ENCODE measurements at regions not wholly inside any gene's neighbourhood (a gene's known extent, or its start where the extent isn't known, plus 50 kb on each side); places are given as distances from the start of the nearest gene placed in this dataset.

GRCh38 chr17:79669861-79670260 lies 59.0 kb upstream of the RBFOX3 start:
- intact Hi-C loops (cut with DNase I, micrococcal nuclease), result no loop called here
- Histone ChIP-seq H3K36me3 (ENCODE audit: insufficient read depth, low read length) (no peaks in the 10 kb centered on the region), H3K4me3 (ENCODE audit: low read length) (no peak overlapping the region), H3K27me3 (ENCODE audit: control insufficient read depth in 1 of 2, insufficient read depth in 2 of 2, low read length in 2 of 2) (peaks cover 30 to 42% of the 10 kb centered on the region in 2 experiments), H3K9me3 (ENCODE audit: control insufficient read depth in 1 of 2, insufficient read depth in 1 of 2, low read length in 2 of 2) (peaks cover 14 to 50% of the 10 kb centered on the region in 2 experiments), H3K27ac (ENCODE audit: low read depth in 1 of 2, low read length in 2 of 2) (no peak overlapping the region), H3K4me1 (ENCODE audit: insufficient read depth, low read length) (no peaks in the 10 kb centered on the region)
- ChIA-PET POLR2A (no interaction called here), CTCF (no interaction called here)
- H3K9me3 Mint-ChIP-seq, result peaks cover 5% of the 10 kb centered on the region
- H3K36me3 Mint-ChIP-seq (ENCODE audit: low read depth), result no peaks in the 10 kb centered on the region
- H3K27ac Mint-ChIP-seq, result no peak overlapping the region
- peaks cover 69% of the 10 kb centered on the region for H3K27me3 Mint-ChIP-seq
- H3K4me1 Mint-ChIP-seq (ENCODE audit: low read depth), result no peaks in the 10 kb centered on the region
- ATAC-seq (ENCODE audit: poor library complexity) (no peak), DNase-seq (no peak)
- no peak overlapping the region for H3K4me3 Mint-ChIP-seq
- TF ChIP-seq, protein P1, sequence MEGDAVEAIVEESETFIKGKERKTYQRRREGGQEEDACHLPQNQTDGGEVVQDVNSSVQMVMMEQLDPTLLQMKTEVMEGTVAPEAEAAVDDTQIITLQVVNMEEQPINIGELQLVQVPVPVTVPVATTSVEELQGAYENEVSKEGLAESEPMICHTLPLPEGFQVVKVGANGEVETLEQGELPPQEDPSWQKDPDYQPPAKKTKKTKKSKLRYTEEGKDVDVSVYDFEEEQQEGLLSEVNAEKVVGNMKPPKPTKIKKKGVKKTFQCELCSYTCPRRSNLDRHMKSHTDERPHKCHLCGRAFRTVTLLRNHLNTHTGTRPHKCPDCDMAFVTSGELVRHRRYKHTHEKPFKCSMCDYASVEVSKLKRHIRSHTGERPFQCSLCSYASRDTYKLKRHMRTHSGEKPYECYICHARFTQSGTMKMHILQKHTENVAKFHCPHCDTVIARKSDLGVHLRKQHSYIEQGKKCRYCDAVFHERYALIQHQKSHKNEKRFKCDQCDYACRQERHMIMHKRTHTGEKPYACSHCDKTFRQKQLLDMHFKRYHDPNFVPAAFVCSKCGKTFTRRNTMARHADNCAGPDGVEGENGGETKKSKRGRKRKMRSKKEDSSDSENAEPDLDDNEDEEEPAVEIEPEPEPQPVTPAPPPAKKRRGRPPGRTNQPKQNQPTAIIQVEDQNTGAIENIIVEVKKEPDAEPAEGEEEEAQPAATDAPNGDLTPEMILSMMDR (IDR thresholded peaks at IDR 0.05), result no peak

DNA sequence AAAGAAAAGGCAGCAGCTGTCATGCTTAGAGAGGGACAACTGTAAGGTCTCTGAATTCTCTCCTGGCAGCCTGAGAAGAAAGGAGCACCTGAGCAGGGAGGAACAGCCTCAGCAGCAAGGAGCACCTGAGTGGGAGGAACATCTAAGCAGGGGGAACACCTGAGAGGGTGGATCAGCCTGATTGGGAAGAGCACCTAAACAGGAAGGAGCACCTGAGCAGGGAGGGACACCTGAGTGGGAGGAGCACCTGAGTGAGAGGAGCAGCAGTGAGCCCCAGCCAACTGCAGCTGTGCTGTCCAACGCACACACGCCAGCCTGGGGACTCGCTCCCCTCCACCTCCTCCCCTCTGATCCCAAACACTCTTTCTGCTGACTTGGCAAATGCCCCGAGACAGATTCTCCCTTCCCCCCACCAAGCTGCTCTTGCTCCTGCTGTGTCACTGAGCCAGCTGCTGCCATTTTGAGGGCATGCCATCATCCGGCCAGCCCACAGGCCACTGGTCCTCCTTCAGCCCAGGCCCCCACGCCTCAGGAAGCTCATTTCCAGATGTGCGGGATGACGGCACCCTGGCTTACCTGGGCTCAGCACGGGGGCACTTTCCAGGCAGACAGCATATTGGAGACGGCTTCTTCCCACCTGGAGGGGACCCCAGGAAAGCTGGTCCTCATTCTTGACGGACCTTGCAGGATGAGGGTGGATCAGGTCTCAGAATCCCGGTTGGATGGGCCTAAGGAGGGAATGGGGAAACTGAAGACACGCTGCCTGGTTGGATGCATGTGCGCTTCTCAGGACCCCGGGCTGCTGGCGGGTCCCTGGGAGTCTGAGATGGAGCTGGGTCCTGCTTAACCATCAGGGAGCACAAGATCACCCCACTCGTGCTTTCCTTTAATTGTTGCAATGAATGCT lies 57.7 kb upstream of the RBFOX3 start:
- TF ChIP-seq, protein P1 (IDR thresholded peaks at IDR 0.05), result no peak
- intact Hi-C loops (cut with DNase I, micrococcal nuclease), result no loop called here
- ChIA-PET CTCF (no interaction called here), POLR2A (no interaction called here)
- DNase-seq, result no peak
- H3K36me3 Mint-ChIP-seq (ENCODE audit: low read depth), result no peaks in the 10 kb centered on the region
- no peak overlapping the region for H3K4me3 ChIP-seq (ENCODE audit: low read length)
- peaks cover 74% of the 10 kb centered on the region for H3K27me3 Mint-ChIP-seq
- H3K4me3 Mint-ChIP-seq, result no peak overlapping the region
- ATAC-seq (ENCODE audit: poor library complexity), result no peak
- H3K27ac ChIP-seq (ENCODE audit: low read depth in 1 of 2, low read length in 2 of 2), result no peak overlapping the region
- peaks cover 25 to 40% of the 10 kb centered on the region in 2 experiments for H3K27me3 ChIP-seq (ENCODE audit: control insufficient read depth in 1 of 2, insufficient read depth in 2 of 2, low read length in 2 of 2)
- H3K4me1 ChIP-seq (ENCODE audit: insufficient read depth, low read length), result no peaks in the 10 kb centered on the region
- H3K4me1 Mint-ChIP-seq (ENCODE audit: low read depth), result no peaks in the 10 kb centered on the region
- H3K9me3 ChIP-seq (ENCODE audit: control insufficient read depth in 1 of 2, insufficient read depth in 1 of 2, low read length in 2 of 2), result peaks cover 6 to 39% of the 10 kb centered on the region in 2 experiments
- no peaks in the 10 kb centered on the region for H3K36me3 ChIP-seq (ENCODE audit: insufficient read depth, low read length)
- H3K27ac Mint-ChIP-seq, result no peak overlapping the region
- peaks cover 3% of the 10 kb centered on the region for H3K9me3 Mint-ChIP-seq

DNA sequence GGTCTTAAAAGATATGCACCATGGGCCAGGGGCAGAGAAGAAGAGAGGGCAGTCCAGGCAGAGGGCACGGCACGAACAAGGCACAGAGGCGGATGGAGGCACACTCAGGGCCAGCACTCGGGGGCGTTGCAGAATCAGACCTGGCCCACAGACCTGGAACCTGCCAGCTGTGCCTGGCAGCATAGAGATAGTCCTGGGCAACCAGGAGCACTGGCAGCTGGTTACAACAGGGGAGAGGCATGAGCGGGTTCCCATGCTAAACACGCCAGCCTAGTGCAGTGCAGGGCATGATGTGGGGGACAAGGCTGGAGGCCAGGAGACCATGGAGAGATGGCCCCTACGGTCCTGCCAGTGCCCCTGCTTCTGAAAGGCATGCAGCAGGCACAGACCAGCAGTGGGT lies 56.9 kb upstream of the RBFOX3 start:
- no peak overlapping the region for H3K27ac Mint-ChIP-seq
- Histone ChIP-seq H3K4me3 (ENCODE audit: low read length) (no peak overlapping the region), H3K27me3 (ENCODE audit: control insufficient read depth in 1 of 2, insufficient read depth in 2 of 2, low read length in 2 of 2) (peaks cover 25 to 40% of the 10 kb centered on the region in 2 experiments), H3K4me1 (ENCODE audit: insufficient read depth, low read length) (no peaks in the 10 kb centered on the region), H3K36me3 (ENCODE audit: insufficient read depth, low read length) (no peaks in the 10 kb centered on the region), H3K9me3 (ENCODE audit: control insufficient read depth in 1 of 2, insufficient read depth in 1 of 2, low read length in 2 of 2) (peaks cover 0 to 31% of the 10 kb centered on the region in 2 experiments), H3K27ac (ENCODE audit: low read depth in 1 of 2, low read length in 2 of 2) (no peak overlapping the region)
- ChIA-PET CTCF (no interaction called here), POLR2A (no interaction called here)
- TF ChIP-seq, protein P1 (IDR thresholded peaks at IDR 0.05), result no peak
- ATAC-seq (ENCODE audit: poor library complexity) (no peak), DNase-seq (no peak)
- no peaks in the 10 kb centered on the region for H3K4me1 Mint-ChIP-seq (ENCODE audit: low read depth)
- H3K9me3 Mint-ChIP-seq, result no peaks in the 10 kb centered on the region
- no peak overlapping the region for H3K4me3 Mint-ChIP-seq
- intact Hi-C loops (cut with DNase I, micrococcal nuclease), result no loop called here
- no peaks in the 10 kb centered on the region for H3K36me3 Mint-ChIP-seq (ENCODE audit: low read depth)
- peaks cover 75% of the 10 kb centered on the region for H3K27me3 Mint-ChIP-seq
